Keratinocyte (primary cell): ENCODE measurements at regions not wholly inside any gene's neighbourhood (a gene's known extent, or its start where the extent isn't known, plus 50 kb on each side); places are given as distances from the start of the nearest gene placed in this dataset.

Experiments
- EZH2 ChIP-seq: IDR thresholded peaks from one replicate; pipeline ENCODE4 v1.6.1; 2012; ENCODE audit warnings: inconsistent platforms, mild to moderate bottlenecking, low read length, moderate library complexity
- TF ChIP-seq, protein P1 (sequence below), 3 experiments: IDR thresholded peaks in 1 of 3; conservative IDR thresholded peaks in 1 of 3; optimal IDR thresholded peaks in 1 of 3; 2 replicates in 2 of 3; 3 replicates in 1 of 3; pipeline versions ENCODE3 to v1.5.1; 2011; ENCODE audit warnings: low read length in 3 of 3, mild to moderate bottlenecking in 3 of 3, moderate library complexity in 2 of 3, control low read depth in 1 of 3, inconsistent platforms in 1 of 3; ENCODE audit not compliant: insufficient read depth in 2 of 3; ENCODE audit errors: extremely low read depth in 1 of 3

DNA sequence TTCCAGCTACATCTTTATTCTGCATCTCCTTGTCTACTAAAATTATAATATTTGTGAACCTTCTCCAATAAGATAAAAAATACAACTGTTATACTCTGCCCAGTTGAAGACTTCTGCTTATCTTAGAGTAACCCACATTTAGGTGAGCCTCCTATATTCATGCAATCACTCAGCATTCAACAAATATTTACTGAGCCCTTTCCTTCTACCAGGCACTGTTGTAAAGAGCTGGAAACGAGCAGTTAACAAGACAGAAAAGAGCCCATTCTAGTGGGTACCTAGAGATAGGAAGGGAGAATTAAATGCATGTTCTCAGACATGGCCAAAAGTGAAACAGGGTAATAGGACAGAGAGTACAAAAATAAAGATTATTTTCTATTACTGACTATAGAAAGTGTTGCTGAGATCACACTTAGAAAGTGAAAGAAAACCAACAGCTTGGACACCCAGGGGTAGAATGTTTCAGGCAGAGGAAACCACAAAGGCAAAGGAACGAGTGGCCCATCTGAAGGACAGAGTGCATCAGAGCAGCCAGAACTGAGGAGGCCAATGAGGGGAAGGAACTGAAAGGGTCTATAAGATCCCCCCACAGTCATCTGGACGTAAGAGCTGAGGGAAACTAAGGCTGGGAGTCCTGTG lies 50.8 kb upstream of the SMLR1 start:
- TF ChIP-seq, protein P1, sequence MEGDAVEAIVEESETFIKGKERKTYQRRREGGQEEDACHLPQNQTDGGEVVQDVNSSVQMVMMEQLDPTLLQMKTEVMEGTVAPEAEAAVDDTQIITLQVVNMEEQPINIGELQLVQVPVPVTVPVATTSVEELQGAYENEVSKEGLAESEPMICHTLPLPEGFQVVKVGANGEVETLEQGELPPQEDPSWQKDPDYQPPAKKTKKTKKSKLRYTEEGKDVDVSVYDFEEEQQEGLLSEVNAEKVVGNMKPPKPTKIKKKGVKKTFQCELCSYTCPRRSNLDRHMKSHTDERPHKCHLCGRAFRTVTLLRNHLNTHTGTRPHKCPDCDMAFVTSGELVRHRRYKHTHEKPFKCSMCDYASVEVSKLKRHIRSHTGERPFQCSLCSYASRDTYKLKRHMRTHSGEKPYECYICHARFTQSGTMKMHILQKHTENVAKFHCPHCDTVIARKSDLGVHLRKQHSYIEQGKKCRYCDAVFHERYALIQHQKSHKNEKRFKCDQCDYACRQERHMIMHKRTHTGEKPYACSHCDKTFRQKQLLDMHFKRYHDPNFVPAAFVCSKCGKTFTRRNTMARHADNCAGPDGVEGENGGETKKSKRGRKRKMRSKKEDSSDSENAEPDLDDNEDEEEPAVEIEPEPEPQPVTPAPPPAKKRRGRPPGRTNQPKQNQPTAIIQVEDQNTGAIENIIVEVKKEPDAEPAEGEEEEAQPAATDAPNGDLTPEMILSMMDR (optimal IDR thresholded peaks at IDR 0.05 in 1 of 3, IDR thresholded peaks at IDR 0.05 in 1 of 3, conservative IDR thresholded peaks at IDR 0.05 in 1 of 3; ENCODE audit: extremely low read depth in 1 of 3, insufficient read depth in 2 of 3, low read length in 3 of 3), result no peak
- no peak for TF ChIP-seq EZH2
